ENCODE measurements at regions not wholly inside any gene's neighbourhood (a gene's known extent, or its start where the extent isn't known, plus 50 kb on each side); places are given as distances from the start of the nearest gene placed in this dataset.

DNA sequence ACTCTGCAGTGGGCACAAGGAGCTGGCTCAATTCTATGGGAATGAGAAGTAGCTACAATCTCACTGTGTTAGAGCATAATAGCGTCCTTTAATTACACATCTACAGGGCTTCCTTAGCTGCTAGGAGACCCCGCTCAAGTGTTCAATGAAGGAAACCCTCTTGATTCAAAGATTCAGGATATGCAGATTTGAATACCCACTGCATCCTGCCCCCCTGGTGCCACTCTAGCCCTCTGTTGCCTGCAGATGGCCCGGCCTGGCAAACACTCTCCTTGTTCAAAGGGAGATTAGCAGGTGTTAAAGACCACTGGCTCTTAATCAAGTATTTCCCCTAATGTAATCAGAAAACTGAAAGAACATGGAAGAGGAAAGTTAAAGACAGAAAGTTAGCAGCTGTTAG lies 356.6 kb downstream of the VGLL3 start:
- Histone ChIP-seq H3K36me3 (no peaks in the 10 kb centered on the region), H3K4me1 (no peaks in the 10 kb centered on the region), H3K27me3 (no peaks in the 10 kb centered on the region), H3K9me3 (no peaks in the 10 kb centered on the region), H3K4me3 (replicated peaks in 1 of 3) (no peak overlapping the region), H3K27ac (no peak overlapping the region)
- DNase-seq, result no peak
- intact Hi-C loops (cut with DNase I), result no loop called here
- WGBS, 2 donors, result 62 to 65% methylated on average over 3 of the region's 3 CpGs
- TF ChIP-seq, protein P1, sequence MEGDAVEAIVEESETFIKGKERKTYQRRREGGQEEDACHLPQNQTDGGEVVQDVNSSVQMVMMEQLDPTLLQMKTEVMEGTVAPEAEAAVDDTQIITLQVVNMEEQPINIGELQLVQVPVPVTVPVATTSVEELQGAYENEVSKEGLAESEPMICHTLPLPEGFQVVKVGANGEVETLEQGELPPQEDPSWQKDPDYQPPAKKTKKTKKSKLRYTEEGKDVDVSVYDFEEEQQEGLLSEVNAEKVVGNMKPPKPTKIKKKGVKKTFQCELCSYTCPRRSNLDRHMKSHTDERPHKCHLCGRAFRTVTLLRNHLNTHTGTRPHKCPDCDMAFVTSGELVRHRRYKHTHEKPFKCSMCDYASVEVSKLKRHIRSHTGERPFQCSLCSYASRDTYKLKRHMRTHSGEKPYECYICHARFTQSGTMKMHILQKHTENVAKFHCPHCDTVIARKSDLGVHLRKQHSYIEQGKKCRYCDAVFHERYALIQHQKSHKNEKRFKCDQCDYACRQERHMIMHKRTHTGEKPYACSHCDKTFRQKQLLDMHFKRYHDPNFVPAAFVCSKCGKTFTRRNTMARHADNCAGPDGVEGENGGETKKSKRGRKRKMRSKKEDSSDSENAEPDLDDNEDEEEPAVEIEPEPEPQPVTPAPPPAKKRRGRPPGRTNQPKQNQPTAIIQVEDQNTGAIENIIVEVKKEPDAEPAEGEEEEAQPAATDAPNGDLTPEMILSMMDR (IDR thresholded peaks at IDR 0.05), result no peak

DNA sequence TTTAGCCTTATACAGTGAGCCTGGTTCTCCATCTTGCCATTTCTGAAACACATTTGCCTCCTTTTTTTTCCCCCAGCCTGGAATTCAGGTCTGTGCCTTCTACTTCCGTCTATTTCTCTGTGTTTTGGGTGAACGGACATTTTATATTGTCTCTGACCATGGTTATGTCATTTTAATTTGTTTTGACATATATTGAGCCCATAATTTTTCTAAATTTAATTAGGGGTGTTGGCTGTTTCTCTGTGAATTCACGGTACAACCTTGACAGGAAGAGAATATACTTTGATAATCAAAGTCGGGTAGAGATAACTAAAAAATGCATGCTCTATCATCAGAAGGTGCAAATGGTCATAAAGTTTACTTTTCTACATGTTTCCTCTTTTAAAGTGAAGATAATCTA lies 361.4 kb downstream of the VGLL3 start:
- WGBS, 2 donors, result 78 to 79% methylated on average over 4 of the region's 4 CpGs
- no peaks in the 10 kb centered on the region for H3K9me3 ChIP-seq
- H3K27me3 ChIP-seq, result no peaks in the 10 kb centered on the region
- no peaks in the 10 kb centered on the region for H3K36me3 ChIP-seq
- no peak overlapping the region for H3K27ac ChIP-seq
- H3K4me1 ChIP-seq, result no peaks in the 10 kb centered on the region
- TF ChIP-seq, protein P1 (IDR thresholded peaks at IDR 0.05), result no peak
- TF ChIP-seq POLR2A (IDR thresholded peaks at IDR 0.05), result no peak
- intact Hi-C loops (cut with DNase I), result no loop called here
- DNase-seq, result no peak
- no peak overlapping the region for H3K4me3 ChIP-seq (replicated peaks in 1 of 3)

DNA sequence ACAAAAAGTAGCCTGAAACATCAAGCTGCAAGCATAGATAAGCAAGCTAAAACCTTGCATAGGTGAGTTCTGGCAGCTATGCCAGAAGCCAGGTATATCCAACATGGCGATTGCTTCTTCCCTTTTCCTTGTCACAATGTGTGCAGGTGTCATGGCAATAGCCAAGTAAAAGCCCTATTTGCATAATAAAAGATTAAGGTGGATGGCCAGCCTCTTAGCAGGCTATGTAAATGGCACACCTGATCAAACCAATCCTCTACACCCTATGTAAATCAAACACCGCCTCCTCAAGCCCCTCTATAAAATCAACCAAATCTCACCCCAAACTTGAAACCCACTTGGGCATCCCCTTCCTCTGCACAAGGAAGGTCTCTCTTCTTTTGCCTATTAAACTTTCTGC lies 366.8 kb downstream of the VGLL3 start:
- no peak overlapping the region for H3K27ac ChIP-seq
- DNase-seq, result no peak
- H3K36me3 ChIP-seq, result no peaks in the 10 kb centered on the region
- intact Hi-C loops (cut with DNase I), result no loop called here
- H3K27me3 ChIP-seq, result no peaks in the 10 kb centered on the region
- WGBS, 2 donors, result 97 to 98% methylated on average over 2 of the region's 2 CpGs
- H3K9me3 ChIP-seq, result no peaks in the 10 kb centered on the region
- no peak overlapping the region for H3K4me3 ChIP-seq (replicated peaks in 1 of 3)
- TF ChIP-seq, protein P1 (IDR thresholded peaks at IDR 0.05), result no peak
- no peak for TF ChIP-seq POLR2A (IDR thresholded peaks at IDR 0.05)
- no peaks in the 10 kb centered on the region for H3K4me1 ChIP-seq

DNA sequence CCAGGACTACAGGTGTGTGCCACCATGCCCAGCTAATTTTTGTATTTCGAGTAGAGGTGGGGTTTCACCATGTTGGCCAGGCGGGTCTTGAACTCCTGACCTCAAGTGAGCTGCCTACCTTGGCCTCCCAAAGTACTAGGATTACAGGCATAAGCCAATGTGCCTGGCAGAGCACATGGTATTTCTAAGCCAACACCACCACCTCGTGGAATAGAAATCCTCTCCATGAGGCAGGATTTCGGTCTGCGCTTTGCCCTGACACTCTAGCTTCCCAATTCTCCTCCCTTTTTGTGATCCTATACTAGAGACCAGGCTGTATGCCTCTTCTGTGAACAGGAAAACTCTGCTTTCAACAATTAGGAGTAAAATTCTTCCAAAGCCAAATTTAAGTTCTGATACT lies 372.2 kb downstream of the VGLL3 start:
- Histone ChIP-seq H3K9me3 (no peaks in the 10 kb centered on the region), H3K27ac (no peak overlapping the region), H3K4me1 (no peaks in the 10 kb centered on the region), H3K36me3 (no peaks in the 10 kb centered on the region), H3K4me3 (replicated peaks in 1 of 3) (no peak overlapping the region), H3K27me3 (no peaks in the 10 kb centered on the region)
- DNase-seq, result no peak
- intact Hi-C loops (cut with DNase I), result no loop called here
- 66 to 73% methylated on average over 5 of the region's 5 CpGs for WGBS, 2 donors
- no peak for TF ChIP-seq POLR2A (IDR thresholded peaks at IDR 0.05)
- TF ChIP-seq, protein P1 (IDR thresholded peaks at IDR 0.05), result no peak

DNA sequence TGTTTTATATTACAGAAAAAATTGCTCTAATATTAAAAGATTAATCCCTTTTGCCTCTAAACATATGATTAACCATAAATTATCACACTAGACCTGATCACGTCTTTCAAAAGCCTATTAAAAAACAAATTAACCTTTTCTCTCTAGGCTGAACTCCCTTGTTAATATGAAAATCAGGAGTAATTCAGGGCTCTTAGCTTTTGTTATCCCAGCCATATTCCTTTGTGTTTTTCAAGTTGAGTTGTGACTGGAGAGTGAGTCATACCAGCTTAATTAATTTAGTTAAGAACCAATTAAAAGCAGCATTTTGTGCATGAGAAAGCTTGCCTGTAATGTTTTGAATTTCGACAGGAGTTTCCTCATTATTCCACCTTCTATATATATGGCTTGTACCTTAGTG lies 385.8 kb downstream of the VGLL3 start:
- Histone ChIP-seq H3K4me3 (replicated peaks in 1 of 3) (no peak overlapping the region), H3K27ac (no peak overlapping the region), H3K4me1 (no peaks in the 10 kb centered on the region), H3K27me3 (no peaks in the 10 kb centered on the region), H3K36me3 (no peaks in the 10 kb centered on the region), H3K9me3 (no peaks in the 10 kb centered on the region)
- TF ChIP-seq, protein P1 (IDR thresholded peaks at IDR 0.05), result no peak
- no peak for TF ChIP-seq POLR2A (IDR thresholded peaks at IDR 0.05)
- no peak for DNase-seq
- 69 to 70% methylated on average over 2 of the region's 2 CpGs for WGBS, 2 donors
- intact Hi-C loops (cut with DNase I), result no loop called here

Measured in thyroid gland (tissue), 4 donors.